ENCODE measurements at regions not wholly inside any gene's neighbourhood (a gene's known extent, or its start where the extent isn't known, plus 50 kb on each side); places are given as distances from the start of the nearest gene placed in this dataset.

- TF ChIP-seq CTCF (IDR thresholded peaks at IDR 0.05) = no peak
- TF ChIP-seq POLR2A (IDR thresholded peaks at IDR 0.05) = no peak
Measured at GRCh38 chr14:40115583-40115982, 683.4 kb upstream of the FBXO33 start.
